MCF 10A (cell line): ENCODE measurements at regions not wholly inside any gene's neighbourhood (a gene's known extent, or its start where the extent isn't known, plus 50 kb on each side); places are given as distances from the start of the nearest gene placed in this dataset.

Source experiments
- BruUV-seq: library from RNA; stranded (reverse); fragments of 400-500 nt; replicated peaks from 2 replicates; lab custom pipeline; 2021; lab: Mats Ljungman, UMichigan
- CTCF ChIA-PET: fragments of 300-600 bp; sonication (Branson Sonifier 250); formaldehyde crosslinking; extraction: SDS; loops from one replicate; lab custom pipeline; 2021; ENCODE audit warnings: antibody characterized with exemption, inconsistent platforms; lab: Yijun Ruan, JAX
- POLR2A ChIA-PET: fragments of 300-600, 350-650 bp; sonication (Branson Sonifier 250); formaldehyde crosslinking; extraction: SDS; loops from one replicate; lab custom pipeline; 2020; ENCODE audit warnings: antibody characterized with exemption, inconsistent platforms; lab: Yijun Ruan, JAX
- DNase-seq: peaks from one replicate; pipeline ENCODE4 v3.0.0-alpha.2; 2018; ENCODE audit not compliant: unreplicated experiment
- H3K27ac Mint-ChIP-seq: one replicate; pipeline ENCODE4 v1.8.0; 2022; ENCODE audit warnings: mild to moderate bottlenecking, low read depth, mixed read lengths; ENCODE audit not compliant: unreplicated experiment
- H3K27me3 Mint-ChIP-seq: one replicate; pipeline ENCODE4 v1.8.0; 2022; ENCODE audit warnings: mixed read lengths; ENCODE audit not compliant: insufficient read depth, unreplicated experiment
- H3K36me3 Mint-ChIP-seq: one replicate; pipeline ENCODE4 v1.8.0; 2022; ENCODE audit warnings: mild to moderate bottlenecking, moderate library complexity, mixed read lengths; ENCODE audit not compliant: insufficient read depth, unreplicated experiment
- H3K4me1 Mint-ChIP-seq: one replicate; pipeline ENCODE4 v1.8.0; 2022; ENCODE audit warnings: mixed read lengths; ENCODE audit not compliant: insufficient read depth, unreplicated experiment
- H3K4me3 Mint-ChIP-seq: one replicate; pipeline ENCODE4 v1.8.0; 2022; ENCODE audit warnings: mild to moderate bottlenecking, moderate library complexity, mixed read lengths; ENCODE audit not compliant: unreplicated experiment
- H3K9me3 Mint-ChIP-seq: one replicate; pipeline ENCODE4 v1.8.0; 2022; ENCODE audit warnings: mixed read lengths; ENCODE audit not compliant: unreplicated experiment
- CTCF ChIP-seq: fragments of 200-600 bp; IDR thresholded peaks from one replicate; pipeline ENCODE4 v1.8.0; 2022; ENCODE audit warnings: antibody characterized with exemption, mild to moderate bottlenecking; ENCODE audit not compliant: unreplicated experiment
- intact Hi-C: fragments of 100-400 bp; cut with micrococcal nuclease; formaldehyde crosslinking; loops from 2 replicates; pipeline ENCODE4 v1.14.1; 2022

DNA sequence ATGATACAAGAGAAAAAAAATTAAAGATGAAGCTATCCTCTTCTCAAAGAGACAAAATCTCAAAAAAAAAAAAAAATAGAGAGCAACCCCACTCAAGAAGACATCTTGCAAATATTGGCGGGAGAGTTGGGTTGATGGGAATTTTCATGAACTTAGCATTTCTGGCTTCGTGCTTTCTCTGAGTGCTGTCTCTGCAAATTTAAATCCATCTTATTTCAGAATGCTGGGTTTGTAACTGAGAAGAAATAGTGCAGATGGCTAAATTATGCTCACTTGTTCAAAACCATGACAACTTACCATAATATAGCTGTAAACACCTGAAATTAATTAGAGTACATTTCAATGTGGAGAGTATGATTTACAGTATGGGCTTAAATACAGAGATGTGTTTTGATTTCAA lies 484.8 kb upstream of the CELF2 start:
- BruUV-seq = no TSS peak
- H3K4me1 Mint-ChIP-seq = peaks cover 24% of the 10 kb centered on the region
- intact Hi-C loops = no loop called here
- no peaks in the 10 kb centered on the region for H3K9me3 Mint-ChIP-seq
- POLR2A ChIA-PET = interaction anchor here (0.7 kb wide), 1 partner anchor 414 kb away, joined by 3 read pairs; no protein-coding TSS in a partner anchor
- H3K4me3 Mint-ChIP-seq = no peak overlapping the region
- CTCF ChIA-PET = no interaction called here
- no peak for DNase-seq
- no peak overlapping the region for H3K27ac Mint-ChIP-seq
- no peaks in the 10 kb centered on the region for H3K27me3 Mint-ChIP-seq
- H3K36me3 Mint-ChIP-seq = no peaks in the 10 kb centered on the region
- TF ChIP-seq CTCF = no peak

GRCh38 chr10:10533437-10533836 lies 484.2 kb upstream of the CELF2 start:
- no peaks in the 10 kb centered on the region for H3K36me3 Mint-ChIP-seq
- peaks cover 21% of the 10 kb centered on the region for H3K4me1 Mint-ChIP-seq
- no peak for TF ChIP-seq CTCF
- peak; percentile 72 for DNase-seq
- POLR2A ChIA-PET = interaction anchor here (0.7 kb wide), 2 partner anchors 57 to 414 kb away, joined by 3 read pairs; no protein-coding TSS in a partner anchor
- CTCF ChIA-PET = no interaction called here
- H3K27ac Mint-ChIP-seq = peak overlapping the region; percentile 66
- no peaks in the 10 kb centered on the region for H3K9me3 Mint-ChIP-seq
- H3K4me3 Mint-ChIP-seq = no peak overlapping the region
- no TSS peak for BruUV-seq
- intact Hi-C loops = no loop called here
- no peaks in the 10 kb centered on the region for H3K27me3 Mint-ChIP-seq

- DNase-seq = no peak
- ChIA-PET POLR2A (no interaction called here), CTCF (interaction anchor here (1.3 kb wide), 1 partner anchor 13 kb away, joined by 4 read pairs; no protein-coding TSS in a partner anchor)
- Mint-ChIP-seq H3K27me3 (no peaks in the 10 kb centered on the region), H3K9me3 (no peaks in the 10 kb centered on the region), H3K4me3 (no peak overlapping the region), H3K27ac (no peak overlapping the region), H3K4me1 (peaks cover 17% of the 10 kb centered on the region), H3K36me3 (no peaks in the 10 kb centered on the region)
- no TSS peak for BruUV-seq
- intact Hi-C loops = no loop called here
- TF ChIP-seq CTCF = no peak
Measured at GRCh38 chr10:10538326-10538725, 479.3 kb upstream of the CELF2 start.

DNA sequence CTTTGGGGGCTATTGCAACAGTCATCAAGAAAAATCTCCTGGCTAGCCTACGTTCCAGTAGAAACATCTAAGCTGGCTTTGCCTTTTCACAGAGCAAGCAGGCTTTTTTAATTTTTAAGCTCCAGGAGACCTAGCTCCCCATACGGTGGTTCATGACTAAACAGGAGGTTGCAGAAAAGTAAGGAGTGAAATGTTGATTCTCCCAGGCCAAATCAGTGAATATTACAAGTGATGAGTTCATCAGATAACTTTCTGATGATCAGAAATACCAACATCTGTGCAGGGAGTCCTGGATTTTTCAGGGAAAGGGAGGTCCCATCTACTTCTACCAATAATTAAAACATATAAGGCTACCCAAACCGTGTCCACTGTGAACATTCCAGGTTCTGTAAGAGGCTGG lies 477.3 kb upstream of the CELF2 start:
- BruUV-seq = no TSS peak
- H3K27me3 Mint-ChIP-seq = no peaks in the 10 kb centered on the region
- H3K9me3 Mint-ChIP-seq = no peaks in the 10 kb centered on the region
- H3K36me3 Mint-ChIP-seq = no peaks in the 10 kb centered on the region
- CTCF ChIA-PET = interaction anchor here (0.6 kb wide), 1 partner anchor 889 kb away, joined by 3 read pairs; no protein-coding TSS in a partner anchor
- POLR2A ChIA-PET = interaction anchor here (0.7 kb wide), 1 partner anchor 30 kb away, joined by 3 read pairs; no protein-coding TSS in a partner anchor
- peaks cover 7% of the 10 kb centered on the region for H3K4me1 Mint-ChIP-seq
- no peak overlapping the region for H3K4me3 Mint-ChIP-seq
- TF ChIP-seq CTCF = no peak
- no peak for DNase-seq
- H3K27ac Mint-ChIP-seq = no peak overlapping the region
- intact Hi-C loops = no loop called here
